Ramos (cell line): ENCODE measurements at regions not wholly inside any gene's neighbourhood (a gene's known extent, or its start where the extent isn't known, plus 50 kb on each side); places are given as distances from the start of the nearest gene placed in this dataset.

ENCODE experiments used
- in situ Hi-C: fragments of 300-500 bp; cut with MboI; formaldehyde crosslinking; loops from one replicate; pipeline ENCODE4 v1.14.3; 2022; ENCODE audit warnings: low sequenced_read_pairs; ENCODE audit not compliant: unreplicated experiment

- in situ Hi-C loops: no loop called here
Measured at GRCh38 chr4:130110189-130110588, 1014.2 kb downstream of the C4orf33 start.

- in situ Hi-C loops: no loop called here
Measured at GRCh38 chr4:130110770-130111169, 1014.8 kb downstream of the C4orf33 start.

GRCh38 chr4:130124066-130124465 lies 1028.1 kb downstream of the C4orf33 start:
- in situ Hi-C loops: no loop called here

DNA sequence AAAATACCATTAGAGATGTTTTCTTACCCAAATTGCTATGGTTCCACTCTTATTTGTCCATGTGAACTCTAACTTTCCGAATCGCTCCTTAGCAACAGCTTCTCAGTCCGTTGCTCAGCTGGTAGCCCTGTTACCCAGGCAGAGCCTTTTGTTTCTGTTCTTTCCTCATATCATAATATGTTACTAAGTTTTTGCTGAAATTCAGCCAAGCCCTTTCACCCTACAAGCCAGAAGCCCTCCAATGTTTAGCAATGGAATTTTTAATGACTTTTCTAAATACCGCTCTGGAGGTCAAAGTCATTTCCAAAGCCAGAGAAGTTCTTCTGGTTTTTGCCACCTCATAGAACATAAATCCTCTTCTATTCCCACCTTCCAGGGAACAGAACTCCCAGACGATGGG lies 1029.5 kb downstream of the C4orf33 start:
- in situ Hi-C loops: no loop called here

GRCh38 chr4:130127297-130127696 lies 1031.3 kb downstream of the C4orf33 start:
- in situ Hi-C loops: no loop called here

DNA sequence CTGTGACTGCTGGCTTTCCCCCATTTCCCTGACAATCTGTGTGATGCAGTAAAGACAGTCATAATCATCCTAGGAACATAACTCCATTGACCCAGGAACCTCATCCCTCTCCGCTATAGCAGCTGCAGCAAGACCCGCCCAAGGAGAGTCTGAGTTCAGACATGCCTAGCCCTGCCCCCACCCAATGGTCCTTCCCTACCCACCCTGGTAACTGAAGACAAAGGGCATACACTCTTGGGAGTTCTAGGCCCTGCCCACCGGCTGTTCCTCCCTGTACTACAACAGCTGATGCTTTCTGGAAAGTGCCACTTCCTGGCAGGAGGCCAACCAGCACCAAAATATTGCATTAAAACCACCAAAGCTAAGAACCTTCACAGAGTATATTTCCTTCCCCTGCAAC lies 1035.6 kb downstream of the C4orf33 start:
- in situ Hi-C loops: no loop called here

DNA sequence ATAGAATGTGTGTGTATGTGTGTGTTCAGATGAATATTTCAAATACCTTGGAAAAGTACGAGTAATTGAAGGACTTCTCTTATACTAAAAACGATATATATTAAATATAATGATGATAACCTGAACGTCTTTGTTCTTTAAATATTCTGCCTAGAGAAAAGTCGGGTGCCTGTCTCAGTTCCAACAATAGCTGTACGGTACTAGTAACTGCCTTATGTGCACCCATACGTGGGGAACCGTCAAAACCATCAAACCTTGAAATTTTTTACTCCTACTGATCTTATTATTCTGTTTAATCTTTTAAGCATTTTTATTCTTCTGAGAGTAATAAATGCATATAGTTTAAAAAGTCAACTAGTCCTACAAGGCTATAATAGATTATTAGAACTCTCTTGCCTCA lies 1045.7 kb downstream of the C4orf33 start:
- in situ Hi-C loops: no loop called here

DNA sequence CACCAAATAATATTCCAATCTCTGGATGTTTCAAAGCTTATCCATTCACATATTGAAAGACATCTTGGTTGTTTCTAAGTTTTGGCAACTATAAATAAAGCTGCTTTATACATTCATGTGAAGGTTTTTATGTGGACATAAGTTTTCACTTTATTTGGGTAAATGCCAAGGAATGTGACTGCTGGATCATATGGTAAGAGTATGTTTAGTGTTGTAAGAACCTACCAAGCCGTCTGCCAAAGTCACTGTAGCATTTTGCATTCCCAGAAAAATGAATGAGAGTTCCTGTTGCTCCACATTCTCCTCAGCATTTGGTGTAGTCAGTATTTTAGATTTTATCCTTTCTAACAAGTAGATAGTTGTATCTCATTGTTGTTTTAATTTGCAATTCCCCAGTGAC lies 1047.7 kb downstream of the C4orf33 start:
- in situ Hi-C loops: no loop called here

DNA sequence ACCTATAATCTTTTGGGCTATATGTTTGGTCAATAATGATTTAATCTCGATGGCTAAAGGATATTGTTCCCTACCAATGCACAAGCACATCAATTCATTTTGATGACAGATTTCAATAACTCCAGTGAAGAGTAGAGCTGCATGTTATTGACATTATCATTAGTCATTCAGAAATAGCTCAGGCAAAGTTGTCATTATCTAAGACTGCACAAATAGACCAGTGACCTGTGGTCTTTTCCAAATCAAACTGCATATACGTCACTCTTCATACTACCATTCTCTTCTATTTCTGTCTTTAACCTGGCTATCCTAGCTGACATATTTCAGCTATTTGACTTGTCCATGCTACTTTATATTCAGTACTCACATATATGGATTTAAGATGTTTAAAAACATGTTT lies 1050.8 kb downstream of the C4orf33 start:
- in situ Hi-C loops: no loop called here

DNA sequence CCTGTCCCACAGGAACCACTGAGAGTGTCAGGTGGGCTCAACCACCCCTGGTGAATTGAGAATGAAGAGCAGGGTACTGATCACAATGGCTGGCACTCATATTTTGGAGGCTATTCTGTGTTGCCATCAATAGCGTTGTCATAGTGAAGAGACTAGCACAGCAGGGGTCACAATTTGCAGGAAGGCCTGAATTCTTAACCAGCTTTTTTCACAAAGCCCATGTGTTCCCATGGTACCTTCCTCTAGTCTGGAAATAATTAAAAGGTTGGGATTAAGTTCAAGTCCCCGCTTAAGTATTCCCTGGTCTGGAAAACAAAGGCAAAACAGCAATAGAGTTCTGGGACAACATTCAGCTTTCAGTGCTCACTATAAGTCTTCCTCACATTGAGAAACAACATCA lies 1051.7 kb downstream of the C4orf33 start:
- in situ Hi-C loops: no loop called here

GRCh38 chr4:130154901-130155300 lies 1058.9 kb downstream of the C4orf33 start:
- in situ Hi-C loops: no loop called here

GRCh38 chr4:130163701-130164100 lies 1067.7 kb downstream of the C4orf33 start:
- in situ Hi-C loops: no loop called here

DNA sequence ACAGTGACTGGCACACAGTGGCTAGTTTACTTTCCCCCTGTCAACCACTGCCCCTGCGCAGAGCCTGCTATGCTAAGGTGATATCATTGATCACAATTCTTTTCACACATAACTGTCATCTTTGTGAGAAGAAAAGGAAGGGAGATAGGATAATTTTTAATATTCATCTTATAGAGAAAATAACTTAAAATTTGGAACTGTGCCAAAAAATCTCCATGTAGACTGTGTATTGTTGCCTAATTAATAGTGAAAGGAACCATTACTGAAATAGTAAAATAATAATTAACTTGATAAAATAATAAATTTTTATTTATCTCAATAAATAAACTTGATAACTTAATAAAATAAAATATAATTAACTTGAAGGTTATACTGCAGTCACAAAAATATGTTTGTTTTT lies 1069.4 kb downstream of the C4orf33 start:
- in situ Hi-C loops: no loop called here

- in situ Hi-C loops: no loop called here
Measured at GRCh38 chr4:130172156-130172555, 1076.2 kb downstream of the C4orf33 start.

DNA sequence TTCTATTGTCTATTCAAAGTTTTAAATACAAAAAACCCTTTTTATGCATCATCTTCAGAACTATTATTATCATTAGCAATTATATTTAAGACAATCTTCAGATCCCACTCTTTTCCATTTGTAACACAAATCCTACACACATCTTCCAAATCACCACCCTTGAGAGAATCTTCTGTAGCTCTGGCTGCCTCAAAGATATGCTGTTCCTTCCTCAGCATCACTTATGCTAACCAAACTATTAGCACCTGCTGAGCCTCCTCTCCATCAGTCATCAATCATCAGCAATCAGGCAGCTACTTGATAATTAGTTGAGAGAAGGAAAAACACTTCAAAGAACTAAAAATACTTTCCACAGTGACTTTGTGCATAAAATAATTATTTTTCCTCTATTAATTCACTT lies 1082.2 kb downstream of the C4orf33 start:
- in situ Hi-C loops: no loop called here

DNA sequence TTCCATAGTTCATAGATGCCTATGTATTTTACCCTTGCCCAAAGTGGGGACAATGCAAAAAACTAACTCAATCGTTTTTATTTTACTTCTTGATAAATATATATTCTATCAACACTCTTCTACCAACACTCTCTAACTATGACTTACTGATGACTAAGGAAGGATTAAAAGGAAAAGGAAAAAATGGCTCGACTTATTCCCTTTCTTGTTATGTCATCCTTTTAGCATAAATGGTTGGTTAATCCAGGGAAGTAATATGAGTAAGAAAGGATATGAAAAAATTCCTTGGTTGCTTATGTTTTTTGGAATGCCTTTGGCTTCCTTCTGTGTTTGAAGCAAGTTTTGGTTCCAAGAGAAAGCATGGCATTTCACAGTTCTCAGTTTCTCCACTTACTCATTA lies 1087.1 kb downstream of the C4orf33 start:
- in situ Hi-C loops: no loop called here

DNA sequence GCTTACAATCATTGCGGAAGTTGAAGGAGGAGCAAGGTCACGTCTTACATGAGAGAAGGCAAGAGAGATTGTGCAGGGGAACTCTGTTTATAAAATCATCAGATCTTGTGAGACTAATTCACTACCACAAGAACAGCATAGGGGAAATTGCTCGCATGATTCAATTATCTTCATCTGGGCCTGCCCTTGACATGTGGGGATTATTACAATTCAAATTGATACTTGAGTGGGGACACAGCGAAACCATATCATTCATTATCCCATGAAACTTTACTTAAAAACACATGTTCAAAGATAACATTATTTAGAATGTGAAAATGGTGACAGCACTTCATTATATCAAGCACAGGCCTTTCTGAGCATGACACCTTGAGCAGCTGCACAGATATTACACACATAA lies 1087.8 kb downstream of the C4orf33 start:
- in situ Hi-C loops: no loop called here

GRCh38 chr4:130185123-130185522 lies 1089.2 kb downstream of the C4orf33 start:
- in situ Hi-C loops: no loop called here

- in situ Hi-C loops: no loop called here
Measured at GRCh38 chr4:130186931-130187330, 1091.0 kb downstream of the C4orf33 start.

- in situ Hi-C loops: no loop called here
Measured at GRCh38 chr4:130187587-130187986, 1091.6 kb downstream of the C4orf33 start.

GRCh38 chr4:130192787-130193186 lies 1096.8 kb downstream of the C4orf33 start:
- in situ Hi-C loops: no loop called here

- in situ Hi-C loops: no loop called here
Measured at GRCh38 chr4:130197946-130198345, 1102.0 kb downstream of the C4orf33 start.

GRCh38 chr4:130203571-130203970 lies 1107.6 kb downstream of the C4orf33 start:
- in situ Hi-C loops: no loop called here
